Immature natural killer cell (primary cell): ENCODE measurements at regions not wholly inside any gene's neighbourhood (a gene's known extent, or its start where the extent isn't known, plus 50 kb on each side); places are given as distances from the start of the nearest gene placed in this dataset.
"Not testable (repeated sequence)": the region's sequence is repeated elsewhere in the genome, so short reads cannot be mapped to it uniquely, and the experiment has no call there.

Experiments
- DNase-seq, 3 donors: peaks; one replicate each; pipeline ENCODE4 v3.0.0; 2022; ENCODE audit warnings: mixed read lengths in 1 of 3
- H3K27ac Mint-ChIP-seq, 6 donors: one replicate each; pipeline ENCODE4 v1.8.0; 2020; ENCODE audit warnings: mixed read lengths in 6 of 6, mild to moderate bottlenecking in 5 of 6, inconsistent platforms in 4 of 6, moderate library complexity in 3 of 6
- H3K27me3 Mint-ChIP-seq, 3 donors: one replicate each; pipeline ENCODE4 v1.8.0; 2020 to 2021; ENCODE audit warnings: low read depth in 3 of 3, mild to moderate bottlenecking in 3 of 3, mixed read lengths in 3 of 3, moderate library complexity in 3 of 3, inconsistent platforms in 1 of 3
- H3K36me3 Mint-ChIP-seq, 3 donors: one replicate each; pipeline ENCODE4 v1.8.0; 2020; ENCODE audit warnings: mixed read lengths in 3 of 3, inconsistent platforms in 2 of 3, mild to moderate bottlenecking in 2 of 3
- H3K4me1 Mint-ChIP-seq, 2 donors: one replicate each; pipeline ENCODE4 v1.8.0; 2020; ENCODE audit warnings: inconsistent platforms in 2 of 2, mild to moderate bottlenecking in 2 of 2, mixed read lengths in 2 of 2, moderate library complexity in 1 of 2
- H3K4me3 Mint-ChIP-seq, 5 donors: one replicate each; pipeline ENCODE4 v1.8.0; 2020; ENCODE audit warnings: mild to moderate bottlenecking in 5 of 5, mixed read lengths in 5 of 5, inconsistent platforms in 3 of 5, moderate library complexity in 3 of 5
- H3K9me3 Mint-ChIP-seq, 6 donors: one replicate each; pipeline ENCODE4 v1.8.0; 2020; ENCODE audit warnings: mild to moderate bottlenecking in 6 of 6, mixed read lengths in 6 of 6, inconsistent platforms in 4 of 6, moderate library complexity in 3 of 6

DNA sequence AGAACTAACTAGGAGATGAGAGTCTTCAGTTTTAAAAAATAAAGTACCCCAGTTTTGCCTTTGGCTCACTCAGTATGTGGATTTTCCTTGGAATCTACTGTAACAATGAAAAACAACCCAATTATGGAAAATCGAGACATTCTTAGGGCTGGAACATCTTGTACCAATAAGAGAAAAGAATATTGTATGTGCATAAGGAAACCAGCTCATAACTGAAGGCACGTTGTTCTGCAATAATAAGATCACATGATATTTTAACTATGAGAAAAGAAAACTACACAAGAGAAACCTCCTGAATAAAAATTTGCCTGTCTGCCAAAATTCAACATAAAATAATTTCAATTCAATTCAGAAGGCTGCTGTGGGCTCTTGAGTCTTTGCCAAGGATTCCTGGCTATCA is 261.8 kb upstream of the EDNRA start:
- Mint-ChIP-seq H3K4me1 (no peaks in the 10 kb centered on the region), H3K36me3 (no peaks in the 10 kb centered on the region), H3K27ac (no peak overlapping the region), H3K4me3 (no peak overlapping the region), H3K9me3 (peaks cover 0 to 13% (median 5%) of the 10 kb centered on the region in 6 donors), H3K27me3 (peaks cover 0 to 2% (median 1%) of the 10 kb centered on the region in 3 donors)
- DNase-seq, result no peak

DNA sequence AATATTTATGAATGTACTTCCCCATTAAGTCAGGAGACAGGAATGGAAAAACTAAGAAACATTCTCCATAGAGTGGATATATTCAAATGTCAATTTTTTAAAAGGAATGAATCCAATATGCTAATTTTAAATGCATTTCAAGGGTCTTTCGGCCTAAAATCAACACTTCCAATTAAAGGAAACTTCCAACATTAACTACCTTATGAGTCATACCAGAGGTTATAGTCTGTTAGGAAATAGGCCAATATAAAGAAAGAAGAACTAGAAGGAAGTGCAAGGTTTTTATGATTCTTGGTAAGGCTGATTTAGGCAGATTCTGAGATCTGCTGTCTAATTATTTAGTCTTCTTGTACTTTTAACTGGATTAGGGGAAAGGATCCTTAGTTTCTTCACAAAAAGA is 260.1 kb upstream of the EDNRA start:
- Mint-ChIP-seq H3K4me1 (no peaks in the 10 kb centered on the region), H3K9me3 (peaks cover 0 to 5% (median 2%) of the 10 kb centered on the region in 6 donors), H3K27ac (no peak overlapping the region), H3K36me3 (no peaks in the 10 kb centered on the region), H3K27me3 (peaks cover 0 to 2% (median 1%) of the 10 kb centered on the region in 3 donors), H3K4me3 (no peak overlapping the region)
- no peak for DNase-seq

DNA sequence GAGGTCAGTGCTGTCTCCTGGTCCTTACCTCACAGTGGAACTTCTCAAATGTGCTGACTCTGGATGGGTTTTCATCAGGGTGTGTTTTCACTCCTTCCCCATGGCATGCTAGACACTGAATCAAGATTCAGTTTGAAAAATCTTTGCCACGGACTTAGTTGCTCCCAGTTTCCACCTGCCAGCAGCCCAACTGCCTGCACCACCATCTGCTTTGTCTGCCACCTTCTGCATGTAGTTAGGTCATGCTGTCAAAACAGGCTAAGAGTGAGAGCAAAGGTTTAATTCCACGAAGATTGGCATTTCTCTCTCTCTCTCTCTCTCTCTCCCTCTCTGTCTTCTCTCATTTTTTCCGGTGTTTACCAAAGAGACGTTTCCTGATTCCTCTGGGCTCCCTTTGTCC is 258.0 kb upstream of the EDNRA start:
- Mint-ChIP-seq H3K27me3 (peaks cover 0 to 2% (median 1%) of the 10 kb centered on the region in 3 donors), H3K4me3 (no peak overlapping the region), H3K27ac (no peak overlapping the region), H3K4me1 (no peaks in the 10 kb centered on the region), H3K9me3 (peaks cover 0 to 8% (median 2%) of the 10 kb centered on the region in 6 donors), H3K36me3 (no peaks in the 10 kb centered on the region)
- no peak for DNase-seq

DNA sequence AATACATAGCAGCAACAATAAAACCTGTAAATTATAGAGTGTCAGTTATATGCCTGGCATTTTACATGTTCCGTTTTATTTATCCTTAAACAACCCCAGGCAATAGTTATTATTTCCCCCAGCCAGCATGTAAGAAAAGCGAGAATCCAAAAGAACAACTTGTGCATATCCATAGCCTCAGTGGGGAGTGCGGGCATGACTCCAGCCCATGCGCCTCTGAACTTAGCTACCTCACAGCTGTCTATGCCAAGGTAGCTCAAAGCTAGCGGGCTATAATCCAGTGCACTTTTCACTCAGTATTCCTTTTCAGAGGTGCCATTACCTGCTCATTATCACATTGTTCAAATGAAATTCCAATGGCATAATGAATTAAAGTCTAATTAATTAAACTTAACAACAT is 257.3 kb upstream of the EDNRA start:
- Mint-ChIP-seq H3K4me1 (no peaks in the 10 kb centered on the region), H3K36me3 (no peaks in the 10 kb centered on the region), H3K9me3 (peaks cover 0 to 8% (median 2%) of the 10 kb centered on the region in 6 donors), H3K4me3 (no peak overlapping the region), H3K27me3 (peaks cover 0 to 1% (median 0%) of the 10 kb centered on the region in 3 donors), H3K27ac (peak overlapping the region in 1 of 6 donors; percentile 26)
- DNase-seq, result no peak

DNA sequence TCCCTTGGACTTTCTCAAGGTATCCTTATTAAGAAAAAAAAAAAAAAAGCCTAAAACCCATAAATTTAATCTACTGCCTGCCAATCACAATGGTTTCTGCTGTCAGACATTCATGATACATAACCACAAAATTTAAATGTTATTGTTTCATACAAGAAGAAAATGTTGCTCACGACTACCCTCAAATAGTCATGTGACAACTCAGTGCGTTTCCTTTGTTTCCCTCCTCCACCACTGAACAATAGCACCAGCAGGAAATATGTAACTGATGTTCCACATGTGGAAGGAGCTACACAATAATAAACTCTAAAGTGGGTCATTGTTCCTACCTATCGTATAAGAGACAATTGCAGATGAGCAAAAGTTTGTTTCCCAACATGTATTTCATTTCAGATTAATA is 244.1 kb upstream of the EDNRA start:
- Mint-ChIP-seq H3K27me3 (no peaks in the 10 kb centered on the region), H3K36me3 (no peaks in the 10 kb centered on the region), H3K9me3 (peaks cover 0 to 21% (median 3%) of the 10 kb centered on the region in 6 donors), H3K27ac (no peak overlapping the region), H3K4me1 (no peaks in the 10 kb centered on the region), H3K4me3 (no peak overlapping the region)
- DNase-seq, result no peak

DNA sequence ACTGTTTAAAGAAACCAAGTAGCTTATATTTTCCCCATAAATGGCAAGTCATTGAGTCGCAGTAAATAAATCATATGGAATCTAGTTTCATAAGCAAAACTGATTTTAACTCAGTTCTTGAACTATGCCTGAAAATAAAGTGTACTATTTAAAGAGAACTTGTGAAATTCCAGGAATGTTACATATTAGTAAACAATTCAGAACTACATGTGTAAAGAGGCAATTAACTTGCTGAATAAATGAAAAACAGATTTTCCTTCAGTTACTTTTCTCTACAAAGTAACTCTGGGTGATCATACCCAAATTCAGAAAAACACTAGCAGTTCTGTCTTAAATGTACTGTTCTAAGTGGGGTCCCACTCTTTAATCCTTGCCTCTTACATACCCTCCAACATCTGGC is 236.1 kb upstream of the EDNRA start:
- H3K27ac Mint-ChIP-seq, result no peak overlapping the region
- no peaks in the 10 kb centered on the region for H3K4me1 Mint-ChIP-seq
- no peak for DNase-seq
- H3K4me3 Mint-ChIP-seq, result no peak overlapping the region
- H3K36me3 Mint-ChIP-seq, result no peaks in the 10 kb centered on the region
- peaks cover 0 to 2% (median 0%) of the 10 kb centered on the region in 3 donors for H3K27me3 Mint-ChIP-seq
- peaks cover 5 to 19% (median 8%) of the 10 kb centered on the region in 6 donors for H3K9me3 Mint-ChIP-seq

DNA sequence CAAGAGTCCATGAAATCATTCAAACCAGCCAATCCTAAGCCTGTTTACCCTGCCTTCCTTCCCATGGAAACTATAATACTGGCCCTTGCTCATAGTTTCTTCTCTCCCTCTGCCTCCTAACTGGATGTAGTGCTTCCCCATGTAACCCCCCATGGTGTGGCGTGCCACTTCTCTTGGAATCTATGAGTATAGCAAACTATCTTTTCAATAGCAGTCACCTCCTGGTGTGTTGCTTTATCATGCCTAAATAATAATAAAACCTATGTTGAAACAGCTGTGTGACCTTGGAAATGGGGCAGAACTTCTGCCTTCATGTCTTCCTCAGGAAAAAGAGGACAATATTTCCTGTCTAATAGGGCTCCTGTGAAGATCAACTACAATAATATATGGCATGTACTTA is 234.8 kb upstream of the EDNRA start:
- H3K27me3 Mint-ChIP-seq, result peaks cover 0 to 2% (median under 1%) of the 10 kb centered on the region in 3 donors
- H3K27ac Mint-ChIP-seq, result no peak overlapping the region
- H3K9me3 Mint-ChIP-seq, result peaks cover 5 to 20% (median 8%) of the 10 kb centered on the region in 6 donors
- no peaks in the 10 kb centered on the region for H3K4me1 Mint-ChIP-seq
- no peak for DNase-seq
- no peak overlapping the region for H3K4me3 Mint-ChIP-seq
- H3K36me3 Mint-ChIP-seq, result no peaks in the 10 kb centered on the region

DNA sequence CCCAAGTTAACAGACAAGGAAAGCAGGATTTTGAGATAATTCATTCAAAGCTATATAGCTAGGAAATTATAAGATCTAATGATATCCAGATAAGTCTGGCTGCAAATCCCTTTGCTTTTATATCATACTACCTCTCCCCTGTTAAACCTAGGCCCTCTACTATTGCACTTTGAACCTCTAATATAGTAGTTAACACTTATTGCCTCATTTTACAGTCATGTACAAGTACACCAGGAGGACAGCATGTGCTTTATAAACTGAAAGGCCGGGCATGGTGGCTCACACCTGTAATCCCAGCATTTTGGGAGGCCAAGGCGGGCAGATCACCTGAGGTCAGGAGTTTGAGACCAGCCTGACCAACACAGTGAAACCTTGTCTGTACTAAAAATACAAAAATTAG is 234.4 kb upstream of the EDNRA start:
- H3K27ac Mint-ChIP-seq, H3K4me3 Mint-ChIP-seq, H3K36me3 Mint-ChIP-seq, DNase-seq, H3K27me3 Mint-ChIP-seq, H3K4me1 Mint-ChIP-seq: not testable (repeated sequence)
- peaks cover 5 to 20% (median 8%) of the 10 kb centered on the region in 6 donors for H3K9me3 Mint-ChIP-seq

DNA sequence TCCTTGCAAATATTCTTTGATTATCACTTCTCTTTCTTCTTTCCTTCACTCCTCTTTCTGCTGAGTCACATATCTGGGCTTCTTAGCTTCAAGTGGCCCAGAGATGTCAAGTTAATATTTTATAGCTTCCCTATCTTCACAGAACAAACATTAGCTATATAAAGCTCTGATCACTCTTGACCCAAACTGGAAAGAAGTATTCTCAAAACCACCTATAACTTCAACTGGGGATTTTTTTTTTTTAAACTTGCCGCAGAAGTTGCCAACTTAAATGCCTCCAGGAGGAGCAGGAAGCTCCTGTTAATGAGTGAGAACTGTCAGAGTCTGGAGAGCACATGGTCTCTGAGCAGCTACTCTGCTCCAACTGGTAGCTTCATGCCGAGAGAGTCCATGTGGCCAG is 233.3 kb upstream of the EDNRA start:
- H3K36me3 Mint-ChIP-seq, result no peaks in the 10 kb centered on the region
- H3K4me1 Mint-ChIP-seq, result no peaks in the 10 kb centered on the region
- peaks cover 5 to 18% (median 9%) of the 10 kb centered on the region in 6 donors for H3K9me3 Mint-ChIP-seq
- no peak for DNase-seq
- no peak overlapping the region for H3K4me3 Mint-ChIP-seq
- no peak overlapping the region for H3K27ac Mint-ChIP-seq
- H3K27me3 Mint-ChIP-seq, result peaks cover 0 to 2% (median 2%) of the 10 kb centered on the region in 3 donors

DNA sequence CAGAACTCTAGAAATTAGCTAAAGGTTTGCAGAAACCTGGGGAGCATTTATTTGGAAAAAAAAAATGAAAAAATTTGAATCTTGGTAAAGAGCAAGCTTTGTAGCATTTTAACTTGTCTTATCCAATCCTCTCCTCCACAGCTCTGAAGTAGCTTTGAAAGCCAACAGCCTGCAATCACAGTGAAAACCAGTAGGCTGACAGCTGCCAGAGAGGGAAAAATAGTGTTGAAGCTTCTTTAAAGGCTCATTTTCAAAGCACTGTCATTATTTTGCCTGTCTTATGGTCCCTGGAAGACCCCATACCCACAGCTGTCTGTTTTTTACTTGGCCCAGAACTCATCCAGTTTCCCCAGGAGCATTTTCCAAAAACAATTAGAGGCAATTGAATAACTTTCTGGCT is 230.8 kb upstream of the EDNRA start:
- Mint-ChIP-seq H3K4me3 (no peak overlapping the region), H3K36me3 (no peaks in the 10 kb centered on the region), H3K27ac (no peak overlapping the region), H3K27me3 (peaks cover 0 to 5% (median 2%) of the 10 kb centered on the region in 3 donors), H3K4me1 (no peaks in the 10 kb centered on the region), H3K9me3 (peaks cover 7 to 30% (median 15%) of the 10 kb centered on the region in 6 donors)
- DNase-seq, result no peak

DNA sequence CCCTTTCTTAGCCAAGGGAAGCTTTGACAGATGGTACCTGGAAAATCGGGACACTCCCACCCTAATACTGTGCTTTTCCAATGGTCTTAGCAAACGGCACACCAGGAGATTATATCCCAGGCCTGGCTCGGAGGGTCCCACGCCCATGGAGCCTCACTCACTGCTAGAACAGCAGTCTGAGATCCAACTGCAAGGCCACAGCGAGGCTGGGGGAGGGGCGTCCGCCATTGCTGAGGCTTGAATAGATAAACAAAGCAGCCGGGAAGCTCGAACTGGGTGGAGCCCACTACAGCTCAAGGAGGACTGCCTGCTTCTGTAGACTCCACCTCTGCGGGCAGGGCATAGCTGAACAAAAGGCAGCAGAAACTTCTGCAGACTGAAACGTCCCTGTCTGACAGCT is 225.6 kb upstream of the EDNRA start:
- not testable (repeated sequence) for H3K4me3 Mint-ChIP-seq, H3K27me3 Mint-ChIP-seq, H3K36me3 Mint-ChIP-seq, H3K27ac Mint-ChIP-seq, H3K4me1 Mint-ChIP-seq, DNase-seq
- peaks cover 3 to 37% (median 16%) of the 10 kb centered on the region in 6 donors for H3K9me3 Mint-ChIP-seq

DNA sequence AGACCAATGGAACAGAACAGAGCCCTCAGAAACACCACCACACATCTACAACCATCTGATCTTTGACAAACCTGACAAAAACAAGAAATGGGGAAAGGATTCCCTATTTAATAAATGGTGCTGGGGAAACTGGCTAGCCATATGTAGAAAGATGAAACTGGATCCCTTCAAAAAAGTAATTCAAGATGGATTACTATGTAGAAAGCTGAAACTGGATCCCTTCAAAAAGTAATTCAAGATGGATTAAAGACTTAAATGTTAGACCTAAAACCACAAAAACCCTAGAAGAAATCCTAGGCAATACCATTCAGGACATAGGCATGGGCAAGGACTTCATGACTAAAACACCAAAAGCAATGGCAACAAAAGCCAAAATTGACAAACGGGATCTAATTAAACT is 221.6 kb upstream of the EDNRA start:
- peaks cover 3 to 24% (median 12%) of the 10 kb centered on the region in 6 donors for H3K9me3 Mint-ChIP-seq
- H3K27ac Mint-ChIP-seq, H3K36me3 Mint-ChIP-seq, H3K4me1 Mint-ChIP-seq, H3K27me3 Mint-ChIP-seq, DNase-seq, H3K4me3 Mint-ChIP-seq: not testable (repeated sequence)

DNA sequence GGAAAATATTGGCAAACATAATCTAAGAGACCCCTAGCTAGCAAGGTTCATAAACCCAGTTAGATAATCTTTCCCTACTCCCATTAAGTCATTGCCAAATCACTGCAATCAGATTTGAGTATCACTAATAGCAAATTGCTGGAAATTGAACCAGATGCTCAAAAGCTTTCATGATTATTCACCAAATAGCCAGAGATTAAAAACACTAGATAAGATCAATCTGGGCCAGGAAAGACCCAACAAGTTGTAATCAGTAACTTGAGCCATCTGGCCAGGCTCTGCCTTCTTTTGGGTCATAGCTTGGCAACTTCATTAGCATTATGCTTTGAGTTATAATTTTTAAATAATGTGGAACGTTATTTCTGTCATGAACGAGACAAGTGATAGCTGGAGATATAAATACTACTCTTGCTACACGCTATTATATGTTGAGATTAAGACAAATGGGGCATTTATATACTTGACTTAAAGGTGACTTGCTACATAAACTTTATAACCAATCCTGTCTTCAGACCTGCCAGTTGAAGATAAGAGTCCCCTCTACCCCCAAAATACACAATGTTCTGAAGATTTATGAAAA is 196.6 kb upstream of the EDNRA start:
- H3K36me3 Mint-ChIP-seq, result no peaks in the 10 kb centered on the region
- H3K27ac Mint-ChIP-seq, result no peak overlapping the region
- no peak for DNase-seq
- H3K4me1 Mint-ChIP-seq, result no peaks in the 10 kb centered on the region
- no peak overlapping the region for H3K4me3 Mint-ChIP-seq
- peaks cover 0 to 4% (median 0%) of the 10 kb centered on the region in 3 donors for H3K27me3 Mint-ChIP-seq
- H3K9me3 Mint-ChIP-seq, result peaks cover 5 to 21% (median 6%) of the 10 kb centered on the region in 6 donors

DNA sequence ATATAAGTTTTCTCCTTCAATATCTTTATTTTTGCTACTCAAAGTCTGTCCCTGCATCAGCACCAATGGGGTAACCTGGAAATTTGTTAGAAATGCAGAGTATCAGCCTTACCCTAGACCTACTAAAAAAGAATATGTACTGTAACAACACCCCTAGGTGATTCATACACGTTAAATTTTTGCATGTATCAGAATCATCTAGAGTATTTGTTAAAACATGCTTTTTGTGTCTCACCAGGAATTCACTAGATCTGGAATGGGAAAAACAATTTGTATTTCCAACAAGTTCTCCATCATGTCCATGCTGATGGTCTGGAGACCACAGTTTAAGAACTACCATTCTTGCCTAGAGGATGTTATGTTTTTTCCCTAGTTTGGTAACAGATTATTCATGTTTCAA is 196.0 kb upstream of the EDNRA start:
- Mint-ChIP-seq H3K27ac (no peak overlapping the region), H3K36me3 (no peaks in the 10 kb centered on the region), H3K9me3 (peaks cover 2 to 15% (median 7%) of the 10 kb centered on the region in 6 donors), H3K4me1 (no peaks in the 10 kb centered on the region), H3K4me3 (no peak overlapping the region), H3K27me3 (peaks cover 0 to 4% (median 0%) of the 10 kb centered on the region in 3 donors)
- DNase-seq, result no peak

DNA sequence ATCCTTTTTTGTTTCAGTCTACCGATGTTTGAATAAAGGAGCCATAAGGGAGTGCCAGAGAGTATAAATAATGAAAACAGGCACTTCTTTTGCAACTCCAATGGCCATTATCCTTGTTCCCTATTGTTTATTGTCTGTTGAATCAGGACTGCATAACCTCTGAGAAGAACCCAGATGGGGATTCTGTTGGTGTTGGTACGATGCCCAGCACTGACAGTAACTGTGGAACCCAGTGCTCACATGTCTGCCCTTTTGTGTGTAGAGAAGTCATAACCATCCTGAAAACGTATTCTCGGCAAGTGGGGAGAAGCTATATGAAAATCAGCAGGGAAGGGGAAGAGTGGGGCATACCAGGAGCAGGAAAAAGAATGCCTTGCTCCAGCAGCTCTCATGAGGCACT is 195.1 kb upstream of the EDNRA start:
- Mint-ChIP-seq H3K36me3 (no peaks in the 10 kb centered on the region), H3K4me3 (no peak overlapping the region), H3K4me1 (no peaks in the 10 kb centered on the region), H3K9me3 (peaks cover 0 to 9% (median 7%) of the 10 kb centered on the region in 6 donors), H3K27me3 (peaks cover 0 to 4% (median 0%) of the 10 kb centered on the region in 3 donors), H3K27ac (no peak overlapping the region)
- no peak for DNase-seq
